ENCODE measurements at regions not wholly inside any gene's neighbourhood (a gene's known extent, or its start where the extent isn't known, plus 50 kb on each side); places are given as distances from the start of the nearest gene placed in this dataset.

DNA sequence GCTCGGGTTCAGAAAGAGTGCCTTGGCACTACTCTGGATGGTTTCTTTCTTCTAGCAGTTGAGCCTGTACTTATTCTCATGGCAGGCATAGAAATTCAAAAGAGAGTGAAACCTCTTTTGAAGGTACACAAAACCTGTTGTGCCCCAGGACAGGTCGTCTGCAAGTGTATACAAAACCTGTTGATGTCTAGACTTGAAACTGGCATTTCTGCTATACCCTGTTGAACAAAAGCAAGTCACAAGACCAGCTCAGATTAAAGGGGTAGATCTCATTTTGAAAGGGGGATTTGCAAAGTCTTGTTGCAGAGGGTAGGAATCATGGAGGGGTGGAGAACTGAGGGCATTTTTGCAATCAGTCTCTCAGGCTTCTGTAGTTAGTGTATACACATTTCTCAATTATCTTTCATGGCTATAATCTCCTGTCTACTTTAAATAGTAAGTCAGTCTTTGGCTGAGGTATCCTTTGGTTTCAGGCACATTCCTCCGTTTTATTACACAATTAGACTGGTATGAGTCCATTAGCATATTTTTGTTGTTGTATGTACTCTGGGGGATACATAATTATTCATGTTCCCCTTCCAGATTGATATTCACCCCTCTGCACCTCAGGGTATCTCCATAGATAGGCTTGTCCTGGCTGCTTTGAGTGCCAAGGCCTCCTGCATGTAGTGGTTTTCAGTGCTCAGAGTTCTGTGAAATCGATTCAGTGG lies 251.4 kb downstream of the DTHD1 start:
- Histone ChIP-seq H3K36me3 (ENCODE audit: insufficient read depth, low read length) (no peaks in the 10 kb centered on the region), H3K79me2 (ENCODE audit: insufficient read depth, low read length) (no peaks in the 10 kb centered on the region), H3K4me3 (ENCODE audit: low read depth, low read length, poor library complexity, severe bottlenecking) (no peak overlapping the region), H3K9me3 (ENCODE audit: low read length) (peaks cover 4% of the 10 kb centered on the region), H3K27me3 (ENCODE audit: insufficient read depth, low read length) (no peaks in the 10 kb centered on the region), H3K4me2 (ENCODE audit: low read length) (no peak overlapping the region), H3K9me2 (ENCODE audit: low read depth, low read length) (peaks cover 2% of the 10 kb centered on the region; the same call in 1 of the 2 replicates), H3K9ac (ENCODE audit: low read length) (no peak overlapping the region), H3K4me1 (ENCODE audit: insufficient read depth, low read length, severe bottlenecking) (no peaks in the 10 kb centered on the region), H3F3A (ENCODE audit: insufficient read depth, low read length) (no peaks in the 10 kb centered on the region), H2AFZ (ENCODE audit: low read length) (no peak overlapping the region), H4K20me1 (ENCODE audit: insufficient read depth, low read length) (no peaks in the 10 kb centered on the region), H3K27ac (ENCODE audit: low read depth, low read length, poor library complexity, severe bottlenecking) (no peak overlapping the region)
- TF ChIP-seq, protein P1, sequence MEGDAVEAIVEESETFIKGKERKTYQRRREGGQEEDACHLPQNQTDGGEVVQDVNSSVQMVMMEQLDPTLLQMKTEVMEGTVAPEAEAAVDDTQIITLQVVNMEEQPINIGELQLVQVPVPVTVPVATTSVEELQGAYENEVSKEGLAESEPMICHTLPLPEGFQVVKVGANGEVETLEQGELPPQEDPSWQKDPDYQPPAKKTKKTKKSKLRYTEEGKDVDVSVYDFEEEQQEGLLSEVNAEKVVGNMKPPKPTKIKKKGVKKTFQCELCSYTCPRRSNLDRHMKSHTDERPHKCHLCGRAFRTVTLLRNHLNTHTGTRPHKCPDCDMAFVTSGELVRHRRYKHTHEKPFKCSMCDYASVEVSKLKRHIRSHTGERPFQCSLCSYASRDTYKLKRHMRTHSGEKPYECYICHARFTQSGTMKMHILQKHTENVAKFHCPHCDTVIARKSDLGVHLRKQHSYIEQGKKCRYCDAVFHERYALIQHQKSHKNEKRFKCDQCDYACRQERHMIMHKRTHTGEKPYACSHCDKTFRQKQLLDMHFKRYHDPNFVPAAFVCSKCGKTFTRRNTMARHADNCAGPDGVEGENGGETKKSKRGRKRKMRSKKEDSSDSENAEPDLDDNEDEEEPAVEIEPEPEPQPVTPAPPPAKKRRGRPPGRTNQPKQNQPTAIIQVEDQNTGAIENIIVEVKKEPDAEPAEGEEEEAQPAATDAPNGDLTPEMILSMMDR (IDR thresholded peaks at IDR 0.05; ENCODE audit: low read length) = no peak
- TF ChIP-seq EZH2 (IDR thresholded peaks at IDR 0.05; ENCODE audit: borderline replicate concordance, low read length) = no peak

DNA sequence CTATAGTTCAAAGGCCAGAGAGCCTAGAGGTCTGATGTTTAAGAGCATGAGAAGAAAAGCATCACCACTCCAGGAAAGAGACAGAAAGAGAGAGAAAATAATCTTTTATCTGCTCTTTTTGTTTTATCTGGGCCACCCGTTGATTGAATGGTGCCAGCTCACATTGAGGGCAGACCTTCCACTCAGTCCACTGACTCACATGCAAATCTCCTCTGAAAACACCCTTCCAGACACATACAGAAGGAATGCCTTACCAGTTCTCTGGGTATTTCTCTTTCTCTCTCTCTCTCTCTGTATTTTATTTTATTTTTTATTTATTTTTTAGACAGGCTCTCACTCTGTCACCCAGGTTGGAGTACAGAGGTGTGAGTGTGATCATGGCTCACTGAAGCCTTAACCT lies 252.5 kb downstream of the DTHD1 start:
- Histone ChIP-seq H3K27ac (ENCODE audit: low read depth, low read length, poor library complexity, severe bottlenecking) (no peak overlapping the region), H3K4me3 (ENCODE audit: low read depth, low read length, poor library complexity, severe bottlenecking) (no peak overlapping the region), H3K36me3 (ENCODE audit: insufficient read depth, low read length) (no peaks in the 10 kb centered on the region), H4K20me1 (ENCODE audit: insufficient read depth, low read length) (no peaks in the 10 kb centered on the region), H3K79me2 (ENCODE audit: insufficient read depth, low read length) (no peaks in the 10 kb centered on the region), H2AFZ (ENCODE audit: low read length) (no peak overlapping the region), H3K9ac (ENCODE audit: low read length) (no peak overlapping the region), H3K4me2 (ENCODE audit: low read length) (no peak overlapping the region), H3K9me3 (ENCODE audit: low read length) (no peaks in the 10 kb centered on the region), H3F3A (ENCODE audit: insufficient read depth, low read length) (no peaks in the 10 kb centered on the region), H3K9me2 (ENCODE audit: low read depth, low read length) (peaks cover 2% of the 10 kb centered on the region; the same call in 1 of the 2 replicates), H3K4me1 (ENCODE audit: insufficient read depth, low read length, severe bottlenecking) (no peaks in the 10 kb centered on the region), H3K27me3 (ENCODE audit: insufficient read depth, low read length) (no peaks in the 10 kb centered on the region)
- TF ChIP-seq, protein P1 (IDR thresholded peaks at IDR 0.05; ENCODE audit: low read length) = no peak
- TF ChIP-seq EZH2 (IDR thresholded peaks at IDR 0.05; ENCODE audit: borderline replicate concordance, low read length) = no peak

- Histone ChIP-seq H3K27me3 (ENCODE audit: insufficient read depth, low read length) (no peaks in the 10 kb centered on the region), H3F3A (ENCODE audit: insufficient read depth, low read length) (no peaks in the 10 kb centered on the region), H3K27ac (ENCODE audit: low read depth, low read length, poor library complexity, severe bottlenecking) (no peak overlapping the region), H3K4me2 (ENCODE audit: low read length) (no peak overlapping the region), H3K9me2 (ENCODE audit: low read depth, low read length) (no peaks in the 10 kb centered on the region), H3K9ac (ENCODE audit: low read length) (no peak overlapping the region), H3K9me3 (ENCODE audit: low read length) (no peaks in the 10 kb centered on the region), H3K4me1 (ENCODE audit: insufficient read depth, low read length, severe bottlenecking) (no peaks in the 10 kb centered on the region), H2AFZ (ENCODE audit: low read length) (no peak overlapping the region), H3K79me2 (ENCODE audit: insufficient read depth, low read length) (no peaks in the 10 kb centered on the region), H3K4me3 (ENCODE audit: low read depth, low read length, poor library complexity, severe bottlenecking) (no peak overlapping the region), H3K36me3 (ENCODE audit: insufficient read depth, low read length) (no peaks in the 10 kb centered on the region), H4K20me1 (ENCODE audit: insufficient read depth, low read length) (no peaks in the 10 kb centered on the region)
- TF ChIP-seq EZH2 (IDR thresholded peaks at IDR 0.05; ENCODE audit: borderline replicate concordance, low read length) = no peak
- TF ChIP-seq, protein P1 (IDR thresholded peaks at IDR 0.05; ENCODE audit: low read length) = no peak
Measured at GRCh38 chr4:36547383-36547782, 266.0 kb downstream of the DTHD1 start.

Measured in OCI-LY1 (cell line).